ENCODE measurements at regions not wholly inside any gene's neighbourhood (a gene's known extent, or its start where the extent isn't known, plus 50 kb on each side); places are given as distances from the start of the nearest gene placed in this dataset.

- peak overlapping the region; percentile 81 for H4K5ac ChIP-seq (ENCODE audit: low read length)
- DNase-seq, result peak; percentile 58
- no peak overlapping the region for H2AK5ac ChIP-seq (ENCODE audit: low read length)
- H3K18ac ChIP-seq (ENCODE audit: low read length), result no peak overlapping the region
- no peaks in the 10 kb centered on the region for H3K4me1 ChIP-seq (ENCODE audit: control insufficient read depth, low read depth, low read length)
- no peak overlapping the region for H2BK120ac ChIP-seq (ENCODE audit: low read depth, low read length)
- H3K4ac ChIP-seq (ENCODE audit: low read depth, low read length), result no peak overlapping the region
- no peaks in the 10 kb centered on the region for H3K79me1 ChIP-seq (ENCODE audit: low read length)
- WGBS (ENCODE audit: extremely low coverage, insufficient coverage, low lambda C conversion rate), result no CpG with 5 or more reads among the region's 10 CpGs
- H3K4me3 ChIP-seq (ENCODE audit: low read length), result no peak overlapping the region
- H4K8ac ChIP-seq (ENCODE audit: low read depth, low read length), result no peak overlapping the region
- H3K36me3 ChIP-seq (ENCODE audit: control insufficient read depth, insufficient read depth, low read length), result no peaks in the 10 kb centered on the region
- H2BK5ac ChIP-seq (ENCODE audit: low read length), result no peak overlapping the region
- no peak overlapping the region for H3K4me2 ChIP-seq (ENCODE audit: low read length)
- no peak overlapping the region for H3K27ac ChIP-seq (ENCODE audit: low read depth, low read length)
- no peak overlapping the region for H3K56ac ChIP-seq (ENCODE audit: low read length)
- no peaks in the 10 kb centered on the region for H3K79me2 ChIP-seq (ENCODE audit: control insufficient read depth, insufficient read depth, low read length)
- H2BK15ac ChIP-seq (replicated peaks; ENCODE audit: low read depth), result no peak overlapping the region
- H3K9ac ChIP-seq (ENCODE audit: low read length), result no peak overlapping the region
- no peaks in the 10 kb centered on the region for H3K27me3 ChIP-seq (ENCODE audit: insufficient read depth, low read length, poor library complexity)
- H3K23ac ChIP-seq (ENCODE audit: low read length), result peak overlapping the region; percentile 45
These were observed 107.2 kb upstream of the TRIM24 start for GRCh38 chr7:138352570-138353461.

- no peak overlapping the region for H2AK5ac ChIP-seq (ENCODE audit: low read length)
- H4K5ac ChIP-seq (ENCODE audit: low read length), result no peak overlapping the region
- no peak overlapping the region for H2BK120ac ChIP-seq (ENCODE audit: low read depth, low read length)
- no peak overlapping the region for H2BK15ac ChIP-seq (replicated peaks; ENCODE audit: low read depth)
- no CpG with 5 or more reads among the region's 2 CpGs for WGBS (ENCODE audit: extremely low coverage, insufficient coverage, low lambda C conversion rate)
- H3K79me2 ChIP-seq (ENCODE audit: control insufficient read depth, insufficient read depth, low read length), result no peaks in the 10 kb centered on the region
- no peaks in the 10 kb centered on the region for H3K4me1 ChIP-seq (ENCODE audit: control insufficient read depth, low read depth, low read length)
- no peak overlapping the region for H3K9ac ChIP-seq (ENCODE audit: low read length)
- H3K56ac ChIP-seq (ENCODE audit: low read length), result no peak overlapping the region
- no peak overlapping the region for H3K18ac ChIP-seq (ENCODE audit: low read length)
- no peak overlapping the region for H3K4me2 ChIP-seq (ENCODE audit: low read length)
- no peaks in the 10 kb centered on the region for H3K36me3 ChIP-seq (ENCODE audit: control insufficient read depth, insufficient read depth, low read length)
- H4K8ac ChIP-seq (ENCODE audit: low read depth, low read length), result no peak overlapping the region
- no peaks in the 10 kb centered on the region for H3K27me3 ChIP-seq (ENCODE audit: insufficient read depth, low read length, poor library complexity)
- no peak for DNase-seq
- H3K79me1 ChIP-seq (ENCODE audit: low read length), result no peaks in the 10 kb centered on the region
- no peak overlapping the region for H3K27ac ChIP-seq (ENCODE audit: low read depth, low read length)
- H2BK5ac ChIP-seq (ENCODE audit: low read length), result no peak overlapping the region
- H3K4me3 ChIP-seq (ENCODE audit: low read length), result no peak overlapping the region
- no peak overlapping the region for H3K23ac ChIP-seq (ENCODE audit: low read length)
- H3K4ac ChIP-seq (ENCODE audit: low read depth, low read length), result no peak overlapping the region
These were observed 106.0 kb upstream of the TRIM24 start for GRCh38 chr7:138354066-138354465.

GRCh38 chr7:138355254-138355653 lies 104.8 kb upstream of the TRIM24 start:
- Histone ChIP-seq H3K56ac (ENCODE audit: low read length) (no peak overlapping the region), H2BK15ac (replicated peaks; ENCODE audit: low read depth) (no peak overlapping the region), H3K9ac (ENCODE audit: low read length) (no peak overlapping the region), H3K23ac (ENCODE audit: low read length) (no peak overlapping the region), H3K4me3 (ENCODE audit: low read length) (no peak overlapping the region), H4K5ac (ENCODE audit: low read length) (no peak overlapping the region), H3K27me3 (ENCODE audit: insufficient read depth, low read length, poor library complexity) (no peaks in the 10 kb centered on the region), H3K4ac (ENCODE audit: low read depth, low read length) (no peak overlapping the region), H3K79me1 (ENCODE audit: low read length) (no peaks in the 10 kb centered on the region), H3K36me3 (ENCODE audit: control insufficient read depth, insufficient read depth, low read length) (no peaks in the 10 kb centered on the region), H3K4me1 (ENCODE audit: control insufficient read depth, low read depth, low read length) (no peaks in the 10 kb centered on the region), H2BK5ac (ENCODE audit: low read length) (no peak overlapping the region), H2BK120ac (ENCODE audit: low read depth, low read length) (no peak overlapping the region), H2AK5ac (ENCODE audit: low read length) (no peak overlapping the region), H3K79me2 (ENCODE audit: control insufficient read depth, insufficient read depth, low read length) (no peaks in the 10 kb centered on the region), H3K4me2 (ENCODE audit: low read length) (no peak overlapping the region), H3K27ac (ENCODE audit: low read depth, low read length) (no peak overlapping the region), H4K8ac (ENCODE audit: low read depth, low read length) (no peak overlapping the region), H3K18ac (ENCODE audit: low read length) (no peak overlapping the region)
- DNase-seq, result no peak
- no CpG with 5 or more reads among the region's 3 CpGs for WGBS (ENCODE audit: extremely low coverage, insufficient coverage, low lambda C conversion rate)

- no peak overlapping the region for H3K4me2 ChIP-seq (ENCODE audit: low read length)
- H3K18ac ChIP-seq (ENCODE audit: low read length), result no peak overlapping the region
- H2BK120ac ChIP-seq (ENCODE audit: low read depth, low read length), result no peak overlapping the region
- no peaks in the 10 kb centered on the region for H3K36me3 ChIP-seq (ENCODE audit: control insufficient read depth, insufficient read depth, low read length)
- H4K8ac ChIP-seq (ENCODE audit: low read depth, low read length), result no peak overlapping the region
- H2BK15ac ChIP-seq (replicated peaks; ENCODE audit: low read depth), result no peak overlapping the region
- H3K27ac ChIP-seq (ENCODE audit: low read depth, low read length), result no peak overlapping the region
- no peaks in the 10 kb centered on the region for H3K79me1 ChIP-seq (ENCODE audit: low read length)
- no peaks in the 10 kb centered on the region for H3K4me1 ChIP-seq (ENCODE audit: control insufficient read depth, low read depth, low read length)
- H4K5ac ChIP-seq (ENCODE audit: low read length), result no peak overlapping the region
- no CpG with 5 or more reads among the region's 7 CpGs for WGBS (ENCODE audit: extremely low coverage, insufficient coverage, low lambda C conversion rate)
- H3K56ac ChIP-seq (ENCODE audit: low read length), result no peak overlapping the region
- H3K4ac ChIP-seq (ENCODE audit: low read depth, low read length), result no peak overlapping the region
- H3K27me3 ChIP-seq (ENCODE audit: insufficient read depth, low read length, poor library complexity), result no peaks in the 10 kb centered on the region
- H3K9ac ChIP-seq (ENCODE audit: low read length), result no peak overlapping the region
- H2AK5ac ChIP-seq (ENCODE audit: low read length), result no peak overlapping the region
- H2BK5ac ChIP-seq (ENCODE audit: low read length), result no peak overlapping the region
- DNase-seq, result peak; percentile 54
- H3K79me2 ChIP-seq (ENCODE audit: control insufficient read depth, insufficient read depth, low read length), result no peaks in the 10 kb centered on the region
- no peak overlapping the region for H3K4me3 ChIP-seq (ENCODE audit: low read length)
- no peak overlapping the region for H3K23ac ChIP-seq (ENCODE audit: low read length)
These were observed 101.2 kb upstream of the TRIM24 start for GRCh38 chr7:138358850-138359341.

- WGBS (ENCODE audit: extremely low coverage, insufficient coverage, low lambda C conversion rate), result no CpG with 5 or more reads among the region's 6 CpGs
- no peak overlapping the region for H4K8ac ChIP-seq (ENCODE audit: low read depth, low read length)
- no peak overlapping the region for H3K4me2 ChIP-seq (ENCODE audit: low read length)
These were observed 100.0 kb upstream of the TRIM24 start for GRCh38 chr7:138359870-138360559.

More at GRCh38 chr7:138359870-138360559, 100.0 kb upstream of the TRIM24 start:
- H2BK120ac ChIP-seq (ENCODE audit: low read depth, low read length), result no peak overlapping the region
- no peak overlapping the region for H3K23ac ChIP-seq (ENCODE audit: low read length)
- no peaks in the 10 kb centered on the region for H3K79me2 ChIP-seq (ENCODE audit: control insufficient read depth, insufficient read depth, low read length)
- H3K4ac ChIP-seq (ENCODE audit: low read depth, low read length), result no peak overlapping the region
- H4K5ac ChIP-seq (ENCODE audit: low read length), result no peak overlapping the region
- no peaks in the 10 kb centered on the region for H3K79me1 ChIP-seq (ENCODE audit: low read length)
- no peak overlapping the region for H3K9ac ChIP-seq (ENCODE audit: low read length)
- DNase-seq, result no peak
- no peaks in the 10 kb centered on the region for H3K4me1 ChIP-seq (ENCODE audit: control insufficient read depth, low read depth, low read length)
- no peak overlapping the region for H3K4me3 ChIP-seq (ENCODE audit: low read length)
- H2BK15ac ChIP-seq (replicated peaks; ENCODE audit: low read depth), result no peak overlapping the region
- H3K27ac ChIP-seq (ENCODE audit: low read depth, low read length), result no peak overlapping the region
- no peaks in the 10 kb centered on the region for H3K36me3 ChIP-seq (ENCODE audit: control insufficient read depth, insufficient read depth, low read length)
- H2AK5ac ChIP-seq (ENCODE audit: low read length), result no peak overlapping the region
- no peak overlapping the region for H2BK5ac ChIP-seq (ENCODE audit: low read length)
- no peak overlapping the region for H3K18ac ChIP-seq (ENCODE audit: low read length)
- no peak overlapping the region for H3K56ac ChIP-seq (ENCODE audit: low read length)
- H3K27me3 ChIP-seq (ENCODE audit: insufficient read depth, low read length, poor library complexity), result no peaks in the 10 kb centered on the region
